ENCODE measurements at regions not wholly inside any gene's neighbourhood (a gene's known extent, or its start where the extent isn't known, plus 50 kb on each side); places are given as distances from the start of the nearest gene placed in this dataset.
A peak's percentile ranks its signal among the peaks of the same experiment; 100 is the strongest.

GRCh38 chr5:155926031-155926430 lies 400.9 kb upstream of the SGCD start:
- Mint-ChIP-seq H3K4me3 (no peak overlapping the region), H3K27me3 (peaks cover 11% of the 10 kb centered on the region), H3K36me3 (ENCODE audit: low read depth) (no peaks in the 10 kb centered on the region), H3K9me3 (no peaks in the 10 kb centered on the region), H3K27ac (no peak overlapping the region), H3K4me1 (no peaks in the 10 kb centered on the region)
- DNase-seq: no peak
- intact Hi-C loops (cut with micrococcal nuclease): no loop called here

- peaks cover 11% of the 10 kb centered on the region for H3K27me3 Mint-ChIP-seq
- no peaks in the 10 kb centered on the region for H3K9me3 Mint-ChIP-seq
- H3K27ac Mint-ChIP-seq: no peak overlapping the region
- no peaks in the 10 kb centered on the region for H3K4me1 Mint-ChIP-seq
- H3K4me3 Mint-ChIP-seq: no peak overlapping the region
- no peak for DNase-seq
- intact Hi-C loops (cut with micrococcal nuclease): no loop called here
- H3K36me3 Mint-ChIP-seq (ENCODE audit: low read depth): no peaks in the 10 kb centered on the region
These were observed 400.2 kb upstream of the SGCD start for GRCh38 chr5:155926766-155927165.

- intact Hi-C loops (cut with micrococcal nuclease): no loop called here
- Mint-ChIP-seq H3K27ac (no peak overlapping the region), H3K36me3 (ENCODE audit: low read depth) (no peaks in the 10 kb centered on the region), H3K4me1 (no peaks in the 10 kb centered on the region), H3K4me3 (no peak overlapping the region), H3K9me3 (no peaks in the 10 kb centered on the region), H3K27me3 (peaks cover 11% of the 10 kb centered on the region)
- DNase-seq: no peak
These were observed 397.9 kb upstream of the SGCD start for GRCh38 chr5:155929112-155929511.

GRCh38 chr5:155934964-155935363 lies 392.0 kb upstream of the SGCD start:
- no peaks in the 10 kb centered on the region for H3K9me3 Mint-ChIP-seq
- H3K36me3 Mint-ChIP-seq (ENCODE audit: low read depth): no peaks in the 10 kb centered on the region
- intact Hi-C loops (cut with micrococcal nuclease): no loop called here
- H3K27me3 Mint-ChIP-seq: peaks cover 4% of the 10 kb centered on the region
- no peak for DNase-seq
- H3K4me3 Mint-ChIP-seq: no peak overlapping the region
- H3K27ac Mint-ChIP-seq: no peak overlapping the region
- no peaks in the 10 kb centered on the region for H3K4me1 Mint-ChIP-seq

GRCh38 chr5:155935723-155936122 lies 391.2 kb upstream of the SGCD start:
- no peaks in the 10 kb centered on the region for H3K36me3 Mint-ChIP-seq (ENCODE audit: low read depth)
- H3K27me3 Mint-ChIP-seq: no peaks in the 10 kb centered on the region
- no peaks in the 10 kb centered on the region for H3K4me1 Mint-ChIP-seq
- no peak for DNase-seq
- H3K9me3 Mint-ChIP-seq: no peaks in the 10 kb centered on the region
- intact Hi-C loops (cut with micrococcal nuclease): no loop called here
- no peak overlapping the region for H3K4me3 Mint-ChIP-seq
- no peak overlapping the region for H3K27ac Mint-ChIP-seq

GRCh38 chr5:155936520-155937406 lies 390.2 kb upstream of the SGCD start:
- no peaks in the 10 kb centered on the region for H3K27me3 Mint-ChIP-seq
- H3K27ac Mint-ChIP-seq: no peak overlapping the region
- no peak for DNase-seq
- intact Hi-C loops (cut with micrococcal nuclease): no loop called here
- no peaks in the 10 kb centered on the region for H3K36me3 Mint-ChIP-seq (ENCODE audit: low read depth)
- H3K9me3 Mint-ChIP-seq: no peaks in the 10 kb centered on the region
- H3K4me1 Mint-ChIP-seq: no peaks in the 10 kb centered on the region
- no peak overlapping the region for H3K4me3 Mint-ChIP-seq

GRCh38 chr5:155938051-155938450 lies 388.9 kb upstream of the SGCD start:
- no peaks in the 10 kb centered on the region for H3K4me1 Mint-ChIP-seq
- no peak overlapping the region for H3K27ac Mint-ChIP-seq
- intact Hi-C loops (cut with micrococcal nuclease): no loop called here
- H3K27me3 Mint-ChIP-seq: no peaks in the 10 kb centered on the region
- no peak overlapping the region for H3K4me3 Mint-ChIP-seq
- DNase-seq: no peak
- no peaks in the 10 kb centered on the region for H3K36me3 Mint-ChIP-seq (ENCODE audit: low read depth)
- no peaks in the 10 kb centered on the region for H3K9me3 Mint-ChIP-seq

- no peak overlapping the region for H3K4me3 Mint-ChIP-seq
- no peaks in the 10 kb centered on the region for H3K9me3 Mint-ChIP-seq
These were observed 385.6 kb upstream of the SGCD start for GRCh38 chr5:155941340-155941739.

GRCh38 chr5:155943516-155944407 lies 383.2 kb upstream of the SGCD start:
- Mint-ChIP-seq H3K4me1 (peaks cover 4% of the 10 kb centered on the region), H3K4me3 (no peak overlapping the region), H3K27me3 (peaks cover 11% of the 10 kb centered on the region), H3K27ac (no peak overlapping the region), H3K36me3 (ENCODE audit: low read depth) (no peaks in the 10 kb centered on the region), H3K9me3 (no peaks in the 10 kb centered on the region)
- intact Hi-C loops (cut with micrococcal nuclease): loop anchor here (1.0 to 10.0 kb wide), 3 partner anchors 871 to 1189 kb away; no protein-coding TSS in a partner anchor
- peak; percentile 77 for DNase-seq

More at GRCh38 chr5:155941340-155941739, 385.6 kb upstream of the SGCD start:
- no peak for DNase-seq
- intact Hi-C loops (cut with micrococcal nuclease): loop anchor here (10.0 kb wide), 2 partner anchors 873 to 993 kb away; no protein-coding TSS in a partner anchor
- peaks cover 4% of the 10 kb centered on the region for H3K4me1 Mint-ChIP-seq
- no peaks in the 10 kb centered on the region for H3K36me3 Mint-ChIP-seq (ENCODE audit: low read depth)
- H3K27me3 Mint-ChIP-seq: peaks cover 10% of the 10 kb centered on the region
- no peak overlapping the region for H3K27ac Mint-ChIP-seq

- peaks cover 14% of the 10 kb centered on the region for H3K27me3 Mint-ChIP-seq
- H3K36me3 Mint-ChIP-seq (ENCODE audit: low read depth): no peaks in the 10 kb centered on the region
- H3K4me3 Mint-ChIP-seq: no peak overlapping the region
- intact Hi-C loops (cut with micrococcal nuclease): loop anchor here (10.0 kb wide), 2 partner anchors 867 to 987 kb away; no protein-coding TSS in a partner anchor
- no peak overlapping the region for H3K27ac Mint-ChIP-seq
- no peaks in the 10 kb centered on the region for H3K9me3 Mint-ChIP-seq
- H3K4me1 Mint-ChIP-seq: peaks cover 4% of the 10 kb centered on the region
- DNase-seq: no peak
These were observed 379.4 kb upstream of the SGCD start for GRCh38 chr5:155947394-155948062.

- intact Hi-C loops (cut with micrococcal nuclease): loop anchor here (10.0 kb wide), 2 partner anchors 866 to 986 kb away; no protein-coding TSS in a partner anchor
- DNase-seq: no peak
- no peak overlapping the region for H3K27ac Mint-ChIP-seq
- no peaks in the 10 kb centered on the region for H3K36me3 Mint-ChIP-seq (ENCODE audit: low read depth)
- peaks cover 6% of the 10 kb centered on the region for H3K4me1 Mint-ChIP-seq
- peaks cover 14% of the 10 kb centered on the region for H3K27me3 Mint-ChIP-seq
- no peaks in the 10 kb centered on the region for H3K9me3 Mint-ChIP-seq
- no peak overlapping the region for H3K4me3 Mint-ChIP-seq
These were observed 378.4 kb upstream of the SGCD start for GRCh38 chr5:155948576-155948975.

- Mint-ChIP-seq H3K4me3 (no peak overlapping the region), H3K4me1 (peaks cover 1% of the 10 kb centered on the region), H3K9me3 (no peaks in the 10 kb centered on the region), H3K27ac (no peak overlapping the region), H3K27me3 (peaks cover 3% of the 10 kb centered on the region), H3K36me3 (ENCODE audit: low read depth) (no peaks in the 10 kb centered on the region)
- DNase-seq: no peak
- intact Hi-C loops (cut with micrococcal nuclease): no loop called here
These were observed 374.4 kb upstream of the SGCD start for GRCh38 chr5:155952486-155953089.

GRCh38 chr5:155953335-155953734 lies 373.6 kb upstream of the SGCD start:
- H3K27ac Mint-ChIP-seq: no peak overlapping the region
- H3K9me3 Mint-ChIP-seq: no peaks in the 10 kb centered on the region
- peaks cover 1% of the 10 kb centered on the region for H3K4me1 Mint-ChIP-seq
- H3K4me3 Mint-ChIP-seq: no peak overlapping the region
- intact Hi-C loops (cut with micrococcal nuclease): no loop called here
- no peaks in the 10 kb centered on the region for H3K36me3 Mint-ChIP-seq (ENCODE audit: low read depth)
- H3K27me3 Mint-ChIP-seq: peaks cover 3% of the 10 kb centered on the region
- DNase-seq: no peak
